GM10266 (cell line): ENCODE measurements at regions not wholly inside any gene's neighbourhood (a gene's known extent, or its start where the extent isn't known, plus 50 kb on each side); places are given as distances from the start of the nearest gene placed in this dataset.

Experiments used
- DNase-seq: peaks from one replicate; pipeline ENCODE4 v3.0.0; 2012; ENCODE audit errors: extremely low spot score
- TF ChIP-seq, protein P1 (sequence below): IDR thresholded peaks from 2 replicates; pipeline ENCODE4 v1.5.1; 2012; ENCODE audit warnings: mild to moderate bottlenecking, low read depth; ENCODE audit not compliant: control insufficient read depth, insufficient read depth; ENCODE audit errors: missing control alignments

DNA sequence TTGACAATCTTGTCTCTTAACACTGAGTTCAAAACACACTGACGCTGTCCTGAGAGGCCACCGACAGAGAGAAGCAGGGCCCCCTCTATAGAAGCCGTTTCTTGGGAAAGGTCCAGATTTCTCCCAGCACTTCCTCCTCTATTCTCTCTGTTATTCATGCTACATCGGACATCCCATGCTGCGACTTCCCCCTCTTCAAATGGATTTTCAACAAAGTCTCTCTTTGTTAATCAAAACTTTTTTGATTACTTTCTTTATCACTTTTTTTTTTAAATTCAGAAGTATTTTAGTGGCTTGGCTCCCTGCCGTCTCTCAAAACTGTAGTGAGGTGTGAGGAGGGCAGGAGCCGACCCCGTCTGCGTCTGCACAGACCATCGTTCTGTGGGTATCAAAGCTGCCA lies 298.9 kb upstream of the PITRM1 start:
- TF ChIP-seq, protein P1, sequence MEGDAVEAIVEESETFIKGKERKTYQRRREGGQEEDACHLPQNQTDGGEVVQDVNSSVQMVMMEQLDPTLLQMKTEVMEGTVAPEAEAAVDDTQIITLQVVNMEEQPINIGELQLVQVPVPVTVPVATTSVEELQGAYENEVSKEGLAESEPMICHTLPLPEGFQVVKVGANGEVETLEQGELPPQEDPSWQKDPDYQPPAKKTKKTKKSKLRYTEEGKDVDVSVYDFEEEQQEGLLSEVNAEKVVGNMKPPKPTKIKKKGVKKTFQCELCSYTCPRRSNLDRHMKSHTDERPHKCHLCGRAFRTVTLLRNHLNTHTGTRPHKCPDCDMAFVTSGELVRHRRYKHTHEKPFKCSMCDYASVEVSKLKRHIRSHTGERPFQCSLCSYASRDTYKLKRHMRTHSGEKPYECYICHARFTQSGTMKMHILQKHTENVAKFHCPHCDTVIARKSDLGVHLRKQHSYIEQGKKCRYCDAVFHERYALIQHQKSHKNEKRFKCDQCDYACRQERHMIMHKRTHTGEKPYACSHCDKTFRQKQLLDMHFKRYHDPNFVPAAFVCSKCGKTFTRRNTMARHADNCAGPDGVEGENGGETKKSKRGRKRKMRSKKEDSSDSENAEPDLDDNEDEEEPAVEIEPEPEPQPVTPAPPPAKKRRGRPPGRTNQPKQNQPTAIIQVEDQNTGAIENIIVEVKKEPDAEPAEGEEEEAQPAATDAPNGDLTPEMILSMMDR: no peak
- no peak for DNase-seq

DNA sequence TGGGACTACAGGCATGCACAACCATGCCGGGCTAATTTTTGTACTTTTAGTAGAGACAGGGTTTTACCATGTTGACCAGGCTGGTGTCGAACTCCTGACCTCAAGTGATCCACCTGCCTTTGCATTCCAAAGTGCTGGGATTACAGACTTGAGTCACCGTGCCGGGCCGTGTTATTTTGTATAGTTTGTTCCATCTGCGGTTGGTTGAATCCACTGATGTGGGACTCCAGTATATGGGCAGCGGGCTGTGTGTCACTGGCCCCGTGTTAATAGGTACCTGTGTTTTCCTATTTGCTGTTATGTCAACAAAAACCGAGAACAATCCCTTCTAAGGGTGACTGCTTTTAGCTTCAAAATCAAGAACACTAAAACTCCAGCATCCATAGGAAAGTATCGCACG lies 297.6 kb upstream of the PITRM1 start:
- DNase-seq: no peak

DNA sequence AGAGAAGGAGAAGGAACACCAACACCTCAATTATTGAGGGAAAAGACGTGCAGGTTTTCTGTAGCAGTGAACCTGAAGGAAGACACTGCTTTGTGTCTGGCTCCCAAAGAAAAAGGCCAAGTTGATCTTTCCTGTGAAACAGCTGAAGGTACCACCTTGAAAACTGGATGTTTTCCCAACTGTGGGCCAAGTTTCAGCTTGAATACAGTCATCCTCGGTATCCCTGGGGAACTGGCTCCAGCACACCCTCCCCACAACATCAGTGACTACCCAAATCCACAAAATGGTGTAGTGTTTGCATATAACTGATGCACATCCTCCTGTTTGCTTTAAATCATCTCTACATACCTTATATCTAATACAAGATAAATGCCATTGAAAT lies 297.0 kb upstream of the PITRM1 start:
- TF ChIP-seq, protein P1: no peak
- no peak for DNase-seq

More for the DNA sequence above, 297.6 kb upstream of the PITRM1 start:
- TF ChIP-seq, protein P1: no peak

DNA sequence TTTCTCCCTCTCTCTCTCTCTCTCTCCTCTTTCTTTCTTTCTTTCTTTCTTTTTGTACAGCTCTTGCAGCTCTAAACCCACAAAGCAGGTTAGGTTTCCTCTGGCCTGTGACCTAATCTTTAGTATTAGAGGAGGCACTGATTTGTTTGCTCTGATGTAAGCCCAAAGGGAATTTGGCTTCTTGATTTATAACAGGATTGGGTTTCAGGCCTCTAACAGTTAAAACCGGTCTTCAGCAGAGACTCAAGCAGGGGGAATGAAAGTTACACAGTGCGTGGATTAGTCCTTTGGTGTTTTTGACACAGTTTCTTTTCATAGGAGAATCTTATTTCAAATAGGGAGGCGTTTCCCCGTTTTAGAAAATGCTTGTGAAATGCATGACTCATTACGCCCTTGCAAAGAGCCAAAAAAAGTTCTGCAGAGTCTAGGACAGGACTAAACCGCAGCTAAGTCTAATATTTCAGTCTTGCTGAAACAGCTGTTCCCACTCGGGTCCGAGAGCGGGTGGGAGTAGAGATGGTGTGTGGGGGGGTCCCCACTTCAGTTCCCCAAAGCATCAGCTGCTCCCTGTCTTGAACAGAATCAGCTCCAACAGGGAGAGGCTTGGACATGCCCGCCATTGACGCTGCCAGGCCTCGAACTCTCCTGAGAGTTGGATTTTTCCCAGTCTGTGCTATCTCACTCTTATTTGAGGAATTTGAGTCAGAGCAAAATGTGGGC lies 296.5 kb upstream of the PITRM1 start:
- DNase-seq: no peak
- TF ChIP-seq, protein P1: no peak

DNA sequence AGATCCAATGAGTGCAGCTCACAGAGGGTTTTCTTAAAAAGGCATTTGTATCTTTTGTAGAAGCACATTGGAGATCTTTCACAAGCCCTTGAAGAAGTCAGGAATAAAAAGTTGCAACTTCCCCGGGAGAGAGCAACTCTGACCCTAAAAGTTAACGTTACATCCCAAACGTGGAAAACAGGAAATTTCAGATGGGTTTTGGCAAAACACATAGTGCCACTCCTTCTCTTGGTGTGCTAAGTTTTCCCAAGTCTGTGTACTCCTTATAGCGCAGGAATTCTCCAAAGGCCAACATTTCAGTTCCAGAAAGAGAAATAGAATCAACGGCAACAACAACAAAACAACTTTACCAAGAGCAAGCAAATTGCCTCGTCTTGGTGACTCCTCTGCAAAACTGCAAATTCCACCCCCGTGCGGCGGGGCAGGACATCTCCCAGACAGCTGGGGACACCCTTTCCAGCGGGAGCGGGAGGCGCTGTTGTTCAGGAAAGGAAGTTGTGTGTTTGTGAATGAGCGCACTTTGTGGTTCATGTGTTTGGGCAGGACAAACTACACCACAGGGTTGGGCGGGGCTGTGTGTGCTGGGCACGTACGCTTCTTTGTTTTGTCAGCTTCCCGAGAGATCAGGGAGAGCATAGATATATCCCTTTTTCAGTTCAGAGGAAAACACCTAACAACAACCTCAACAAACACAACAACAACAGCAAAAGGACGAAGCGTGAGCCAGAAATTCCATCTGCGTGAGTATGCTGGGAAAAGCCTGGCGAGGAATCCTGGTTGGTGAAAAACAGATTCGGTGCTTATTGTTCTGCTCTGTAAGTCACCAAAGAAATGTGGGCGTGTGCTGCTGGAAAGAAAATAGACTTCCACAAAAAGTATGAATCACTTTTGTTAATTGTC lies 294.7 kb upstream of the PITRM1 start:
- TF ChIP-seq, protein P1: no peak
- DNase-seq: no peak

DNA sequence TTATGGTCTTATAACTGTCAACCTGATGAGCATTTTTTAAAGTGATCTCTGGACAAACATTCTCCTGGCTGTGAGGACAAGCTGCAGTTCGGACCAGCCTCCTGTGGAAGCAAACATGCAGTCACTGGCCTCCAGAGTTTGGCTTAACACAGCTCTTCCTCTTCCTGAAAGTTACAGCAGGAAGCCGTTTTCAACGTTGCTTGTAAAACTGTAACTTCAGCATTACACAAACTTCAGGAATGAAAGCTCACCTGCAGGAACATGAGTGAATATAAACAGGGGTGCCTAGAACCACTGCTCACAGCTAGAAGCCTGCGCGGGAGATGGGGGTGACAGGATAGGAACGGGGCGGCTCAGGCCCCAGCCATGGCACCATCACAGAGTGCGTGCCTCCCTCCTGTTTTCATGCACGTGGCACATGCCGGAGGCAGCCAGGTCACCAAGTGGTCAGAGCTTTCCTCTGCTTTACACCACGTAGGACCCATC lies 292.9 kb upstream of the PITRM1 start:
- DNase-seq: no peak
- TF ChIP-seq, protein P1: no peak
